A549 (cell line): ENCODE measurements at regions not wholly inside any gene's neighbourhood (a gene's known extent, or its start where the extent isn't known, plus 50 kb on each side); places are given as distances from the start of the nearest gene placed in this dataset.

Source experiments
- ATAC-seq, 2 experiments: fragments of 200-7000 bp in 1 of 2; fragments of >200 bp in 1 of 2; cut with Nextera tagmentation in 1 of 2; cut with Tn5 transposase in 1 of 2; 3 replicates each; pipeline versions ENCODE4 v1.8.0 to v1.9.1; 2018 to 2020; ENCODE audit warnings: mild to moderate bottlenecking in 1 of 2, moderate library complexity in 1 of 2
- CTCF ChIA-PET: fragments of 300-600 bp; sonication (Branson Sonifier 250); formaldehyde crosslinking; extraction: SDS; loops from one replicate; lab custom pipeline; 2021; ENCODE audit warnings: antibody characterized with exemption, inconsistent platforms; lab: Yijun Ruan, JAX
- POLR2A ChIA-PET: fragments of 350-600 bp; formaldehyde crosslinking; extraction: SDS; loops from one replicate; lab custom pipeline; 2021; ENCODE audit warnings: antibody characterized with exemption, inconsistent platforms; lab: Yijun Ruan, JAX
- DNase-seq, 2 experiments: peaks; one replicate each; pipeline versions ENCODE4 v3.0.0 to v3.0.0-alpha.2; 2011 to 2016; ENCODE audit warnings: low read depth in 1 of 2, low spot score in 1 of 2
- FAIRE-seq: peaks from 2 replicates; lab custom pipeline; 2011; peaks lifted over from hg19 to GRCh38; lab: Jason Lieb, UNC
- H3K27ac ChIP-seq, 2 experiments: fragments of >200 bp; sonication (Bioruptor Twin); formaldehyde crosslinking; 3 replicates each; pipeline ENCODE4 v1.5.1; 2016 to 2017
- H3K4me1 ChIP-seq: fragments of >200 bp; sonication (Bioruptor Twin); formaldehyde crosslinking; 3 replicates; pipeline ENCODE4 v1.6.1; 2016
- H3K4me2 ChIP-seq: fragments of >200 bp; sonication (Bioruptor Twin); formaldehyde crosslinking; 3 replicates; pipeline ENCODE4 v1.6.1; 2016
- H3K4me3 ChIP-seq: fragments of >200 bp; sonication (Bioruptor Twin); formaldehyde crosslinking; 3 replicates; pipeline ENCODE4 v1.5.1; 2016
- H3K9me3 ChIP-seq: fragments of >200 bp; sonication (Bioruptor Twin); formaldehyde crosslinking; 3 replicates; pipeline ENCODE4 v1.6.1; 2016
- ATOH8 ChIP-seq: fragments of 250-450 bp; sonication (Bioruptor Pico); IDR thresholded peaks from 2 replicates; pipeline ENCODE4 v1.5.0; 2020; ENCODE audit warnings: low read depth, mild to moderate bottlenecking, moderate library complexity
- BHLHE40 ChIP-seq: IDR thresholded peaks from 2 replicates; pipeline ENCODE4 v1.6.1; 2012; ENCODE audit warnings: low read depth, low read length, inconsistent platforms
- CBX2 ChIP-seq: fragments of 200-600 bp; sonication (generic); IDR thresholded peaks from 2 replicates; pipeline ENCODE4 v1.6.1; 2016; ENCODE audit warnings: low read depth, mild to moderate bottlenecking, borderline replicate concordance
- CHD2 ChIP-seq: fragments of 150-350 bp; IDR thresholded peaks from 2 replicates; pipeline ENCODE4 v1.6.1; 2014; ENCODE audit warnings: low read length; ENCODE audit not compliant: partially characterized antibody
- CHD4 ChIP-seq: fragments of 200-600 bp; sonication (generic); IDR thresholded peaks from 2 replicates; pipeline ENCODE4 v1.6.1; 2016; ENCODE audit warnings: antibody characterized with exemption, mild to moderate bottlenecking, borderline replicate concordance
- EHF ChIP-seq: fragments of 250-450 bp; sonication (Bioruptor Pico); IDR thresholded peaks from 2 replicates; pipeline ENCODE4 v1.5.0; 2020; ENCODE audit warnings: mild to moderate bottlenecking
- ELK1 ChIP-seq: fragments of 150-350 bp; IDR thresholded peaks from 2 replicates; pipeline ENCODE4 v1.6.1; 2014; ENCODE audit warnings: low read depth, mild to moderate bottlenecking, low read length
- FOSB ChIP-seq: fragments of 250-450 bp; sonication (Bioruptor Pico); IDR thresholded peaks from 2 replicates; pipeline ENCODE4 v1.5.0; 2020; ENCODE audit warnings: mild to moderate bottlenecking, moderate library complexity
- HMGXB4 ChIP-seq: fragments of 250-450 bp; sonication (Bioruptor Pico); IDR thresholded peaks from 2 replicates; pipeline ENCODE4 v1.5.0; 2021; ENCODE audit warnings: mild to moderate bottlenecking, moderate library complexity, borderline replicate concordance
- HOXA7 ChIP-seq: fragments of 250-450 bp; sonication (Bioruptor Pico); IDR thresholded peaks from 2 replicates; pipeline ENCODE4 v1.5.0; 2020; ENCODE audit warnings: mild to moderate bottlenecking, moderate library complexity
- MAFK ChIP-seq: fragments of 450-650 bp; IDR thresholded peaks from 2 replicates; pipeline ENCODE4 v1.6.1; 2014; ENCODE audit not compliant: partially characterized antibody
- MAZ ChIP-seq: fragments of 150-350 bp; IDR thresholded peaks from 2 replicates; pipeline ENCODE4 v1.6.1; 2014; ENCODE audit warnings: antibody characterized with exemption, low read depth, low read length, borderline replicate concordance
- MYC ChIP-seq: IDR thresholded peaks from 2 replicates; pipeline ENCODE4 v1.6.1; 2012; ENCODE audit warnings: mild to moderate bottlenecking, inconsistent platforms, low read length, improper control_type of control experiment, borderline replicate concordance
- NPAS2 ChIP-seq: fragments of 250-450 bp; sonication (Bioruptor Pico); IDR thresholded peaks from 2 replicates; pipeline ENCODE4 v1.8.0; 2022; ENCODE audit warnings: mild to moderate bottlenecking, moderate library complexity, borderline replicate concordance
- NR3C1 ChIP-seq: fragments of >200 bp; sonication (Bioruptor Twin); formaldehyde crosslinking; IDR thresholded peaks from 3 replicates; pipeline ENCODE4 v1.6.1; 2017
- RCOR1 ChIP-seq: fragments of 150-350 bp; IDR thresholded peaks from 2 replicates; pipeline ENCODE4 v1.6.1; 2014; ENCODE audit warnings: antibody characterized with exemption, low read length, low read depth
- REST ChIP-seq: fragments of 200-600 bp; sonication (generic); IDR thresholded peaks from 2 replicates; pipeline ENCODE4 v1.6.1; 2016; ENCODE audit warnings: antibody characterized with exemption, mild to moderate bottlenecking, moderate library complexity
- RNF2 ChIP-seq: fragments of 200-600 bp; sonication (generic); IDR thresholded peaks from 2 replicates; pipeline ENCODE4 v1.6.1; 2016; ENCODE audit warnings: low read depth, mild to moderate bottlenecking, antibody characterized with exemption, moderate library complexity, borderline replicate concordance
- SMC3 ChIP-seq: fragments of >200 bp; sonication (Bioruptor Twin); formaldehyde crosslinking; IDR thresholded peaks from 3 replicates; pipeline ENCODE4 v1.6.1; 2018; ENCODE audit warnings: inconsistent platforms
- TP53 ChIP-seq: fragments of 250-450 bp; sonication (Bioruptor Pico); IDR thresholded peaks from 2 replicates; pipeline ENCODE4 v1.5.0; 2021; ENCODE audit warnings: mild to moderate bottlenecking, moderate library complexity
- ZC3H11A ChIP-seq: fragments of 450-650 bp; IDR thresholded peaks from 2 replicates; pipeline ENCODE4 v1.6.1; 2014; ENCODE audit warnings: antibody characterized with exemption, mild to moderate bottlenecking
- ZFP36 ChIP-seq: fragments of 450-650 bp; IDR thresholded peaks from 2 replicates; pipeline ENCODE4 v1.6.1; 2014; ENCODE audit warnings: borderline replicate concordance; ENCODE audit not compliant: partially characterized antibody
- ZNF302 ChIP-seq: fragments of 250-450 bp; sonication (Bioruptor Pico); IDR thresholded peaks from 2 replicates; pipeline ENCODE4 v1.9.0; 2021; ENCODE audit warnings: inconsistent platforms, mild to moderate bottlenecking, moderate library complexity
- ZSCAN20 ChIP-seq: fragments of 250-450 bp; sonication (Bioruptor Pico); IDR thresholded peaks from 2 replicates; pipeline ENCODE4 v1.8.0; 2022; ENCODE audit warnings: mild to moderate bottlenecking, moderate library complexity
- WGBS: methylation state at CpG from one replicate; pipeline ENCODE4 v1.1.6; 2017; ENCODE audit errors: missing lambda C conversion rate; 5-methylcytosine and 5-hydroxymethylcytosine counted together

- Histone ChIP-seq H3K4me1 (no peaks in the 10 kb centered on the region), H3K4me3 (no peak overlapping the region), H3K27ac (no peak overlapping the region), H3K4me2 (no peak overlapping the region), H3K9me3 (no peaks in the 10 kb centered on the region)
- DNase-seq (no peak), ATAC-seq (no peak), FAIRE-seq (no peak)
- ChIA-PET CTCF (interaction anchor here (1.8 kb wide), 1 partner anchor 9 kb away, joined by 3 read pairs; no protein-coding TSS in a partner anchor), POLR2A (no interaction called here)
- 36% methylated on average over 4 of the region's 4 CpGs for WGBS
- TF ChIP-seq ZC3H11A (no peak), CHD2 (no peak), SMC3 (no peak), EHF (no peak), BHLHE40 (no peak), CHD4 (no peak), HOXA7 (CRISPR knock-in tag) (no peak), ZSCAN20 (no peak), NR3C1 (no peak)
Measured at GRCh38 chr17:6356562-6356961, 78.4 kb downstream of the AIPL1 start.

- no peaks in the 10 kb centered on the region for H3K9me3 ChIP-seq
- no peak overlapping the region for H3K27ac ChIP-seq
- no peaks in the 10 kb centered on the region for H3K4me1 ChIP-seq
- no peak for DNase-seq
- POLR2A ChIA-PET, result no interaction called here
- TF ChIP-seq MAZ (no peak), FOSB (CRISPR knock-in tag) (no peak), CBX2 (no peak), ZFP36 (no peak), EHF (no peak), TP53 (CRISPR knock-in tag) (no peak), RNF2 (no peak), ATOH8 (no peak), ZNF302 (CRISPR knock-in tag) (no peak), ELK1 (no peak)
- no peak overlapping the region for H3K4me3 ChIP-seq
- FAIRE-seq, result no peak
- no peak for ATAC-seq
- CTCF ChIA-PET, result interaction anchor here (1.8 kb wide), 1 partner anchor 10 kb away, joined by 3 read pairs; no protein-coding TSS in a partner anchor
- 66% methylated on average over 3 of the region's 3 CpGs for WGBS
- H3K4me2 ChIP-seq, result no peak overlapping the region
Measured at GRCh38 chr17:6355196-6355595, 79.7 kb downstream of the AIPL1 start.

GRCh38 chr17:6352801-6353560 lies 81.9 kb downstream of the AIPL1 start:
- ChIA-PET POLR2A (no interaction called here), CTCF (interaction anchor here (0.6 to 1.2 kb wide), 2 partner anchors 19 to 611 kb away, joined by 3 read pairs; no protein-coding TSS in a partner anchor)
- no peak overlapping the region for H3K27ac ChIP-seq
- no peaks in the 10 kb centered on the region for H3K4me1 ChIP-seq
- DNase-seq, result no peak
- no peak overlapping the region for H3K4me2 ChIP-seq
- no peak for FAIRE-seq
- 24% methylated on average over 6 of the region's 6 CpGs for WGBS
- no peaks in the 10 kb centered on the region for H3K9me3 ChIP-seq
- no peak overlapping the region for H3K4me3 ChIP-seq
- ATAC-seq, result no peak
- no peak for TF ChIP-seq TP53 (CRISPR knock-in tag)
- TF ChIP-seq REST, result no peak
- no peak for TF ChIP-seq RCOR1
- TF ChIP-seq MYC, result no peak
- TF ChIP-seq NPAS2, result no peak
- TF ChIP-seq ELK1, result no peak
- TF ChIP-seq MAFK, result no peak
- no peak for TF ChIP-seq HMGXB4 (CRISPR knock-in tag)
- TF ChIP-seq NR3C1, result no peak
